ENCODE measurements at regions not wholly inside any gene's neighbourhood (a gene's known extent, or its start where the extent isn't known, plus 50 kb on each side); places are given as distances from the start of the nearest gene placed in this dataset.
"Not testable (repeated sequence)": the region's sequence is repeated elsewhere in the genome, so short reads cannot be mapped to it uniquely, and the experiment has no call there.

- DNase-seq (ENCODE audit: low read depth): no peak
These were observed 684.9 kb upstream of the CPEB2 start for GRCh38 chr4:14317351-14317750.

GRCh38 chr4:14318671-14319070, 683.6 kb upstream of the CPEB2 start:
- no peak for DNase-seq (ENCODE audit: low read depth)

DNA sequence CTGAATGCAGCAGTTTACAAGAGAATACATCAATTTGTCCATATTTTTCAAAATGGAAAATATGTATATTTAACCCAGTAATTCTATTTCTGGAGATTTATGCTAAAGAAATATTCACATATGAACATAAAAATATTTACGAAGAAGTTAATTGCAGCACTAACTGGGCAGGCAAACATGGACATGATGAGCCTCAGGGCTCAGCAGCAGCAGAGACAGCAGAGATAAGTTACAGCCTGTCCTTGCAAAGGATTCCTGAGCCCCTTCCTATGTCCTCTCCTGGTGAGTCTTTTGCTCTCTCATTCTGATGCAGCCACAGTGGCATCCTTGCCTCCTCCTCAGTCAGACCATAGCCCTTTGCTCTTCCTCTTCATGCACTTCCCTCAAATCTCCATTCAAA, 680.6 kb upstream of the CPEB2 start:
- no peak for DNase-seq (ENCODE audit: low read depth)

- no peak for DNase-seq (ENCODE audit: low read depth)
These were observed 679.1 kb upstream of the CPEB2 start for GRCh38 chr4:14323191-14323590.

DNA sequence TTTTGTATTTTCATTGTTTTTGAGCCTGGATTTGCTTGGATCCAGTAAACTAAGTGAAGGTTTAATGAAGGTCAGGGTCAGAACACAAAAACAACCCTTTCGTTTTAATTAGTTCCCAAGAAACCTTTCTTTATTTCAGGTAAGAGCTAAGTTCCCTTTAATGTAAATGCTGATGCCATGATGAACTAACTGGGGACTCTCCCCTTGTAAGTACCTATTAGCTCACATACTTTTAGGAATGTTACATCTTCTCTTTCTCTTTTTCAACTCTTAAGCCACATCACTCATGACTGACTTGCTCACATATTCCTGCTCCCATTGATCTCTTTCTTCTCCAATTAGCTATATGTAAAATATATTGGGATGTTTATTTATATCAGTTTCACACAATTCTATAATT, 673.1 kb upstream of the CPEB2 start:
- no peak for DNase-seq (ENCODE audit: low read depth)

DNA sequence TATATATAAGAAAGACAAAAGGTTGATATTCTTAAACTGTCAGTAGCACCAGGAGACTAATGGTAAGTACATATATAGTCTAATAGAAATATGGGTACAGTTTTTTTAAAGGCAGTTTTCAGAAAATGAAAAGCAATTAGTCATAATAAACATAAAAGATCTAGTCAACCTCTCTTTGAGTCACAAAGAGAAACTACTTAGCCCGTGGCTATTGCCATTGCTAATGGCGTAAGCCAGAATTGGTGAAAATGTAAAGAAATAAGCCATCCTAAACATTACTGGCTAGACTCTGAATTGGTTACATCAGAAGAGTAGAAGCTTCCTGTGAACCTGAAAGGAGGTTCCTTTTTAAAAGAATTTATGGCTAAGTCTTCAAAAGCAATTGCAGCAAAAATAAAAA, 668.7 kb upstream of the CPEB2 start:
- DNase-seq (ENCODE audit: low read depth): no peak

GRCh38 chr4:14334166-14334565, 668.1 kb upstream of the CPEB2 start:
- DNase-seq (ENCODE audit: low read depth): no peak

GRCh38 chr4:14335872-14336271, 666.4 kb upstream of the CPEB2 start:
- no peak for DNase-seq (ENCODE audit: low read depth)

GRCh38 chr4:14336656-14337055, 665.6 kb upstream of the CPEB2 start:
- no peak for DNase-seq (ENCODE audit: low read depth)

DNA sequence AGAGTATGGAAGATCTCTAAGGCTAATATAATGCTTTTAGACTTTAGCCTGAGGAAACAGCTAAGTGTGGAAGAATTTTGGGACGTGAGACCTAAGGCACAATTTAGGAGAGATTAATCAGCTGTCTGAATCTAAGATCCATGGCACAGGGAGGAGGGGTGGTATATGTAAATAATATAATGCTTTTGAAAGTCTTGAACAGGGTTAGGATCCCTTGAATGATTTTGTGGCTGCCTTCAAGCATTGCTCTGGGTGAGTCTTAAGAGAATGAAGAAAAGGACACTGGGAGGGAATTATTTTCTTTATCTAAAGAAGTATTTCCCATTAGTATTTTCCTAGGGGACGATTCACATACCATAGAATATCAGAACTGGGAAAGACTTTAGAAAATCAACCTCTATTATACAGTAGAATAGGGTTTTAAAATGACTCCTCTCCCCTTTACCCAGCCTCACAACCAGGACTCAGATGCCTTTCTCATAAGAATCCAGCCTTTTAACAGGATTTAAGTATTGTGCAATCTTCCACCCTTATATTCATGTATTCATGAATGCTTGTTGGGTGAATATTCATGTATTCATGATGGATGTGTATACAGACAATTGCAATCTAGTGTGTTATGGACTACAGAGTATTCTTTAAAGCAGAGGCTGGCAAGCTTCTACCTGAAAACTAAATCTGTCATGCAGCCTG, 664.2 kb upstream of the CPEB2 start:
- no peak for DNase-seq (ENCODE audit: low read depth)

DNA sequence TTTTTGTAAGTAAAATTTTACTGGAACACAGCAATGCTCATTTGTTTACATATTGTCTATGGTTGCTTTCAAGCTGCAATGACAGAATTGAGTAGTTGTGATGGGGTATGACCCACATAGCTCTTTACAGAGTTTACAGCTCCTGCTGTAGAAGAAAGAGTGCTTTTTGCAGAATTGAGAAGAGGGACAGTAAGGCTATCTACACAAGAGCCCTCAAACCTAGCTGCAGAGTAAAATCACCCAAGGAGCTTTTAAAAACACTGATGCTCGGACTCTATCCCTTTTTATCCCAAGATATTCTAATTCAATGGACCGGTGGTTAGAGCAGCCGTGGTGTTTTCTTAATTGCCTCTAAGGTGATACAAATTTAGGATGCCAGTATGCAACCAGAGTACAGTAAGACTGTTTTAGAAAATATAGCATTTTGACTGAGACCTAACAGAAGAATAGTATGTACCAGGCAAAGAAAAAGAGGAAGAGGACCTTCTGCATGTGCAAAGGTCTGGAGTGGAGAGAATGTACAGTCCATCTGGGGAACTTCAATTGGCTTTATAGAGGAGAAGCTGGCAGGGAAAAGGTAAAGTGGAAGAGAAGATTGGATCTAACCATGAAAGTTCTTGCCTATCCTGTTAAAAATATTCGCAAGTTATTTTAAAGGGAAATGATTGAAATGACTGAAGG, 663.6 kb upstream of the CPEB2 start:
- no peak for DNase-seq (ENCODE audit: low read depth)

GRCh38 chr4:14339715-14340114, 662.6 kb upstream of the CPEB2 start:
- DNase-seq (ENCODE audit: low read depth): no peak

GRCh38 chr4:14340321-14340720, 662.0 kb upstream of the CPEB2 start:
- DNase-seq (ENCODE audit: low read depth): no peak

GRCh38 chr4:14343961-14344360, 658.3 kb upstream of the CPEB2 start:
- DNase-seq (ENCODE audit: low read depth): no peak

DNA sequence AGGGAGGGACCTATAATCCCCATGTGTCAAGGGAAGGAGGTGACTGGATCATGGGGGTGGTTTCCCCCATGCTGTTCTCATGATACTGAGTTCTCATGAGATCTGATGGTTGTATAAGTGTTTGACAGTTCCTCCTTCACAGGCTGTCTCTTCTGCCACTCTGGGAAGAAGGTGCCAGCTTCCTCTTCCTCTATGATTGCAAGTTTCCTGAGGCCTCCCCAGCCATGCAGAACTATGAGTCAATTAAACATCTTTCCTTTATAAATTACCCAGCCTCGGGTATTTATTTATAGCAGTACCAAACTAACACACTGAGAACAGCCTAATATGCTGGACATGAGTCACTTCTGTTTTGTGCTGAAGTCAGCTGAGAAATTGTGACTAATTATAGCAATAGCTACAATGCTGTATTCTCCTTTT, 656.9 kb upstream of the CPEB2 start:
- no peak for DNase-seq (ENCODE audit: low read depth)

DNA sequence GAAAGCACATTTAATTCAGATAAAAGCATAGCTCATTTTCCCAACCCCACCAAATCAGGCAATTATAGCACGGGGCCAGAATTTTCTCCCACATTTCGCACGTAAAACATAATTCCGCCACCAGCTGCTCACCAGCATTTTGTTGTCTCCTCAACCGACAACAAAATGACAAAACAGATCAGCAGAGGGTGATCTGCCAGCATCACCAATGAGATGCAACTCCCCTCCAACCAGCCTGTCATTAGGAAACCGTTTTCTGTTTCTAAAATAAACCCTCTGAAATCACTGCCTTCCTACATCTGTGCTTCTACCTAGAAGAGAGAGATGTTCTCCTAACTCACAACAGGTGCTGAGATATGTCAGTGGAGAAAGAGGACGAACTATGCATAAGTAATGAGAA, 654.8 kb upstream of the CPEB2 start:
- no peak for DNase-seq (ENCODE audit: low read depth)

GRCh38 chr4:14348506-14348905, 653.8 kb upstream of the CPEB2 start:
- no peak for DNase-seq (ENCODE audit: low read depth)

GRCh38 chr4:14358544-14359160, 643.6 kb upstream of the CPEB2 start:
- not testable (repeated sequence) for DNase-seq (ENCODE audit: low read depth)

DNA sequence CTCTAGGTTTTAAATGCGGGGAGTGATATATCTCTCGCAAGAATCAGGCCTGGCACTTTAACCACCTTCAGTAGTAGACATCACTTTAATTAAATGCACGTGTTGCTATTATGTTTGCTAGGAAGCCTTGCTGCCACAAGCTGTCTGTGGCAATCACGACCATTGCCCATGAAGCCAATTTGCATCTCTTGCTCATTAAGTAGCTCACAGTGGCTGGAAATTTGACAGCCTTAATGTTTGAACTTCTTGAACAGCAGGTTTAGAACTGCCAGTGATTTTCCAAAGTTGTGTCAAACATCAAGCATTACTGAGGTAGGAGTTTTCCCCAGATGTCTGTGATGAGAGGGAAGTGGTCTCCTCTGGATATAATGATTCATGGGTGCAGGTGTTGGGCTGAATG, 642.3 kb upstream of the CPEB2 start:
- DNase-seq (ENCODE audit: low read depth): no peak

DNA sequence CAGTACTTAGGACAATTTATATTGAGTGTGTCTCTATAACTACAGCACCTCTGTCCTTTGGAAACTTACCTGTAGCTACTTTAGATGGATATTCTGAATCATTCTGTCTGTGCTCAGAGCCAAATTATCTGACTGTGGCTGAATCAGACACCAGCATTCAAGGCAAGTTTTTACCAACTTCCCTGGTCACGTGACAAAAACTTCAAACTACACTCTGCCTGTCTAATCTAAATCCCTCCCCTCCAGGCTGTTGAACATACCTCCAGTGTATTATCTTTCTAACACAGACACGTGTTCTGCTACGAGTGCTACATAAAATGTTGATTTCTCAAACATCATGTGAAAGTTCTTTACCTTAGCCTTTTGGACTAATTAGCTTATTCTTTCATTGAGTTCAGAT, 641.2 kb upstream of the CPEB2 start:
- no peak for DNase-seq (ENCODE audit: low read depth)

DNA sequence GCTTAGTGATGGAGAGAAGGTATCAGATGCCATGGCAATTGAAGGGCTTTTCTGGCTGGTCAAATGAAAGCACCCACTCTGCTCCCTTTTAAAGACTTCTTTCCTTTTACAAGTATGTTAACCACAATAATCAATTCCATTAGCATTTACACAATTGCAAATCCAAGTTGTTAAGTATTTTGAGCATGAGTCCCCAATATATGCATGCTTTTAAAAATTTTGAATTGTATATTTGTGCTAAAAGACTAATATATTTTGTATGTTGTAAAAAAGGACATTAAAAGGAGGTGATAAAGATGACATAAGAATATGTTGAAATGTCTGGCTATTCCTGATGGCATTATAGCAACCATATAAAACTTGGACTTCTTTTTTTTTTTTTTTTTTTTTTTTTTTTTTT, 639.9 kb upstream of the CPEB2 start:
- no peak for DNase-seq (ENCODE audit: low read depth)

GRCh38 chr4:14364953-14365536, 637.2 kb upstream of the CPEB2 start:
- no peak for DNase-seq (ENCODE audit: low read depth)

- no peak for DNase-seq (ENCODE audit: low read depth)
These were observed 633.9 kb upstream of the CPEB2 start for GRCh38 chr4:14368391-14368790.
